ENCODE measurements at regions not wholly inside any gene's neighbourhood (a gene's known extent, or its start where the extent isn't known, plus 50 kb on each side); places are given as distances from the start of the nearest gene placed in this dataset.
"Not testable (repeated sequence)": the region's sequence is repeated elsewhere in the genome, so short reads cannot be mapped to it uniquely, and the experiment has no call there.

- DNase-seq, result peak in 6 of 7 donors; percentile 28 to 81 (median 45)
- H3K36me3 ChIP-seq (replicated peaks in 1 of 2); H3K4me1 ChIP-seq (replicated peaks in 1 of 2); intact Hi-C loops (cut with DNase I); H3K27me3 ChIP-seq; H3K9me3 ChIP-seq (replicated peaks in 1 of 3); H3K27ac ChIP-seq: not testable (repeated sequence)
- H3K4me3 ChIP-seq, result peak overlapping the region in 1 of 4 donors; percentile 23
- WGBS, 4 donors, result 7 to 41% (median 10%) methylated on average over 13 to 22 of the region's 35 CpGs
Measured at GRCh38 chr9:41655071-41655554, 466.0 kb upstream of the ZNG1F start.

GRCh38 chr9:41654349-41654748, 465.2 kb upstream of the ZNG1F start:
- H3K4me1 ChIP-seq (replicated peaks in 1 of 2); H3K9me3 ChIP-seq (replicated peaks in 1 of 3); DNase-seq; H3K36me3 ChIP-seq (replicated peaks in 1 of 2); H3K27me3 ChIP-seq; H3K4me3 ChIP-seq; intact Hi-C loops (cut with DNase I): not testable (repeated sequence)
- peak overlapping the region in 1 of 5 donors; percentile 40 for H3K27ac ChIP-seq
- 53 to 87% (median 75%) methylated on average over 12 to 16 of the region's 16 CpGs for WGBS, 4 donors

GRCh38 chr9:41653560-41654340, 464.6 kb upstream of the ZNG1F start:
- H3K36me3 ChIP-seq (replicated peaks in 1 of 2); H3K9me3 ChIP-seq (replicated peaks in 1 of 3); intact Hi-C loops (cut with DNase I); H3K4me1 ChIP-seq (replicated peaks in 1 of 2); DNase-seq; H3K27ac ChIP-seq; H3K4me3 ChIP-seq; H3K27me3 ChIP-seq: not testable (repeated sequence)
- WGBS, 4 donors, result 66 to 74% (median 68%) methylated on average over 11 to 13 of the region's 21 CpGs

GRCh38 chr9:41652800-41653199, 463.7 kb upstream of the ZNG1F start:
- H3K4me3 ChIP-seq; H3K9me3 ChIP-seq (replicated peaks in 1 of 3); H3K4me1 ChIP-seq (replicated peaks in 1 of 2); H3K27ac ChIP-seq; H3K27me3 ChIP-seq; H3K36me3 ChIP-seq (replicated peaks in 1 of 2); intact Hi-C loops (cut with DNase I); DNase-seq: not testable (repeated sequence)
- 89 to 95% (median 89%) methylated on average over 12 to 16 of the region's 17 CpGs for WGBS, 4 donors

GRCh38 chr9:41652100-41652713, 463.1 kb upstream of the ZNG1F start:
- H3K9me3 ChIP-seq (replicated peaks in 1 of 3); H3K27me3 ChIP-seq; DNase-seq; intact Hi-C loops (cut with DNase I); H3K4me3 ChIP-seq; H3K4me1 ChIP-seq (replicated peaks in 1 of 2); H3K27ac ChIP-seq; H3K36me3 ChIP-seq (replicated peaks in 1 of 2): not testable (repeated sequence)
- WGBS, 4 donors, result 88 to 100% (median 88%) methylated on average over 2 to 23 of the region's 29 CpGs; no CpG with 5 or more reads in 1 of the 4 donors

- DNase-seq; H3K36me3 ChIP-seq (replicated peaks in 1 of 2); H3K27me3 ChIP-seq; H3K4me3 ChIP-seq; H3K27ac ChIP-seq; H3K4me1 ChIP-seq (replicated peaks in 1 of 2); intact Hi-C loops (cut with DNase I); H3K9me3 ChIP-seq (replicated peaks in 1 of 3): not testable (repeated sequence)
- WGBS, 4 donors, result 56 to 87% (median 72%) methylated on average over 3 to 5 of the region's 5 CpGs
Measured at GRCh38 chr9:41650086-41650485, 461.0 kb upstream of the ZNG1F start.

- DNase-seq, result peak in 3 of 7 donors; percentile 33 to 80 (median 55)
- intact Hi-C loops (cut with DNase I); H3K9me3 ChIP-seq (replicated peaks in 1 of 3); H3K27ac ChIP-seq; H3K36me3 ChIP-seq (replicated peaks in 1 of 2); H3K27me3 ChIP-seq; H3K4me3 ChIP-seq; H3K4me1 ChIP-seq (replicated peaks in 1 of 2): not testable (repeated sequence)
- WGBS, 4 donors, result no CpG with 5 or more reads among the region's 19 CpGs
Measured at GRCh38 chr9:41648564-41648963, 459.4 kb upstream of the ZNG1F start.

GRCh38 chr9:41646246-41646645, 457.1 kb upstream of the ZNG1F start:
- H3K4me3 ChIP-seq; H3K27me3 ChIP-seq; intact Hi-C loops (cut with DNase I); H3K9me3 ChIP-seq (replicated peaks in 1 of 3); H3K36me3 ChIP-seq (replicated peaks in 1 of 2); H3K4me1 ChIP-seq (replicated peaks in 1 of 2); H3K27ac ChIP-seq; DNase-seq: not testable (repeated sequence)
- 93 to 94% methylated on average over 25 to 26 of the region's 26 CpGs; no CpG with 5 or more reads in 2 of the 4 donors for WGBS, 4 donors

All from adrenal gland (tissue), 9 donors.